ENCODE measurements at regions not wholly inside any gene's neighbourhood (a gene's known extent, or its start where the extent isn't known, plus 50 kb on each side); places are given as distances from the start of the nearest gene placed in this dataset.
"Not testable (repeated sequence)": the region's sequence is repeated elsewhere in the genome, so short reads cannot be mapped to it uniquely, and the experiment has no call there.

DNA sequence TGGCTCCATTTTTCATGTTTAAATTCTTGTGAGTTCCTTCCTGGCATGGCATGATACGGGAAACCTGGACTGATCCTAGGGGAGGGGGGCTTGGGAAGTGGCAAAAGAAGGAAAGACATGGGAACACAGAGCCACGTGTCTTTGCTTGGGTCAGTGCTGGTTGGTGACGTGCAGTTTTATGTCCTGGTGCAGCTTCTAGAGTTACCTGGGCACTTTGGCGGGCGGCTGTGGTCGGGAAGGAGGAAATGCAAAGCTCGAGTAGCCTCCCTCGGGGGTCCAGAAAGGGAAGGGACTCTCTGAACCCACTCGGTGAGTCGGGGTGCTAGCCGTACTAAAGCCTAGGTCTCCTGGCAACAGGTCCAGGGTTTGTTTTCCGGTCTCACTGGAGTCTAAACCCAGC, 94.6 kb downstream of the APOB start:
- Histone ChIP-seq H3K9me3 (no peaks in the 10 kb centered on the region), H3K4me1 (no peaks in the 10 kb centered on the region), H3K4me3 (no peak overlapping the region), H3K27ac (no peak overlapping the region), H3K36me3 (no peaks in the 10 kb centered on the region), H3K27me3 (no peaks in the 10 kb centered on the region)
- ATAC-seq, result no peak
- no peak for TF ChIP-seq POLR2A (IDR thresholded peaks at IDR 0.05)
- 53 to 72% methylated on average over 3 to 7 of the region's 12 CpGs for WGBS, 2 donors (ENCODE audit: low coverage in 1 of 2)

GRCh38 chr2:20946468-20946867, 97.4 kb downstream of the APOB start:
- no peaks in the 10 kb centered on the region for H3K9me3 ChIP-seq
- 76 to 100% methylated on average over 2 to 3 of the region's 3 CpGs for WGBS, 2 donors (ENCODE audit: low coverage in 1 of 2)
- no peaks in the 10 kb centered on the region for H3K36me3 ChIP-seq
- no peaks in the 10 kb centered on the region for H3K4me1 ChIP-seq
- H3K4me3 ChIP-seq, result no peak overlapping the region
- TF ChIP-seq, protein P1, sequence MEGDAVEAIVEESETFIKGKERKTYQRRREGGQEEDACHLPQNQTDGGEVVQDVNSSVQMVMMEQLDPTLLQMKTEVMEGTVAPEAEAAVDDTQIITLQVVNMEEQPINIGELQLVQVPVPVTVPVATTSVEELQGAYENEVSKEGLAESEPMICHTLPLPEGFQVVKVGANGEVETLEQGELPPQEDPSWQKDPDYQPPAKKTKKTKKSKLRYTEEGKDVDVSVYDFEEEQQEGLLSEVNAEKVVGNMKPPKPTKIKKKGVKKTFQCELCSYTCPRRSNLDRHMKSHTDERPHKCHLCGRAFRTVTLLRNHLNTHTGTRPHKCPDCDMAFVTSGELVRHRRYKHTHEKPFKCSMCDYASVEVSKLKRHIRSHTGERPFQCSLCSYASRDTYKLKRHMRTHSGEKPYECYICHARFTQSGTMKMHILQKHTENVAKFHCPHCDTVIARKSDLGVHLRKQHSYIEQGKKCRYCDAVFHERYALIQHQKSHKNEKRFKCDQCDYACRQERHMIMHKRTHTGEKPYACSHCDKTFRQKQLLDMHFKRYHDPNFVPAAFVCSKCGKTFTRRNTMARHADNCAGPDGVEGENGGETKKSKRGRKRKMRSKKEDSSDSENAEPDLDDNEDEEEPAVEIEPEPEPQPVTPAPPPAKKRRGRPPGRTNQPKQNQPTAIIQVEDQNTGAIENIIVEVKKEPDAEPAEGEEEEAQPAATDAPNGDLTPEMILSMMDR (IDR thresholded peaks at IDR 0.05), result no peak
- TF ChIP-seq POLR2AphosphoS5 (IDR thresholded peaks at IDR 0.05) (no peak), EP300 (IDR thresholded peaks at IDR 0.05) (no peak), POLR2A (IDR thresholded peaks at IDR 0.05) (no peak)
- H3K27ac ChIP-seq, result no peak overlapping the region
- H3K27me3 ChIP-seq, result no peaks in the 10 kb centered on the region
- no peak for ATAC-seq

- H3K27ac ChIP-seq, H3K4me3 ChIP-seq, H3K4me1 ChIP-seq, H3K9me3 ChIP-seq, H3K27me3 ChIP-seq, H3K36me3 ChIP-seq, ATAC-seq: not testable (repeated sequence)
- 72 to 95% methylated on average over 4 of the region's 6 CpGs for WGBS, 2 donors (ENCODE audit: low coverage in 1 of 2)
Observed at GRCh38 chr2:20943721-20944120, 100.2 kb downstream of the APOB start.

- no peaks in the 10 kb centered on the region for H3K36me3 ChIP-seq
- WGBS, 2 donors (ENCODE audit: low coverage in 1 of 2), result 41 to 57% methylated on average over 1 to 2 of the region's 5 CpGs
- ATAC-seq, result no peak
Observed at GRCh38 chr2:20942646-20943125, 101.2 kb downstream of the APOB start.

DNA sequence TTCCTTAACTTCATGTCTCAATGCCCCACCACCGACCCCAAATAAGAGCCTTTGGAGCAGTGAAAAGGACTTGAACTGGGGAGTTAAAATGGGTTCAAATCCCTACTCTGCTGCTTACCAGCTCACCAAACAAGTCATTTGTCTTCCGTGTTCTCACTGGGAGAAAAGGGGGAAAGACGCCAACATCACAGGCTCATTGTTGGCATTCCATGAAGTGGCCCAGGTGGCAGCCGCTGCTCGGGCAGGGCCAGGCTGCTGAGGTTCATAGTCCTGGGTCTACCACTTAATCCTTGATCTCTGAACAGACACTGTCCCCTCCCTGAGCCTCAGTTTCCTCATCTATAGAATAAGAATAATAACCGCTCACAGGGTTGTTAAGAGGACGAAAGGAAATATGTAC, 103.0 kb downstream of the APOB start:
- Histone ChIP-seq H3K36me3 (no peaks in the 10 kb centered on the region), H3K27me3 (no peaks in the 10 kb centered on the region), H3K9me3 (no peaks in the 10 kb centered on the region), H3K27ac (no peak overlapping the region), H3K4me1 (no peaks in the 10 kb centered on the region), H3K4me3 (no peak overlapping the region)
- WGBS, 2 donors (ENCODE audit: low coverage in 1 of 2), result 70 to 90% methylated on average over 2 to 3 of the region's 7 CpGs
- TF ChIP-seq POLR2A (IDR thresholded peaks at IDR 0.05) (no peak), POLR2AphosphoS5 (IDR thresholded peaks at IDR 0.05) (no peak)
- TF ChIP-seq, protein P1 (IDR thresholded peaks at IDR 0.05), result no peak
- ATAC-seq, result no peak

More at GRCh38 chr2:20942646-20943125, 101.2 kb downstream of the APOB start:
- no peak overlapping the region for H3K27ac ChIP-seq
- H3K4me3 ChIP-seq, result no peak overlapping the region
- no peak for TF ChIP-seq POLR2A (IDR thresholded peaks at IDR 0.05)
- no peak for TF ChIP-seq EP300 (IDR thresholded peaks at IDR 0.05)
- TF ChIP-seq, protein P1 (IDR thresholded peaks at IDR 0.05), result no peak
- no peak for TF ChIP-seq POLR2AphosphoS5 (IDR thresholded peaks at IDR 0.05)
- H3K27me3 ChIP-seq, result no peaks in the 10 kb centered on the region
- no peaks in the 10 kb centered on the region for H3K4me1 ChIP-seq
- no peaks in the 10 kb centered on the region for H3K9me3 ChIP-seq

DNA sequence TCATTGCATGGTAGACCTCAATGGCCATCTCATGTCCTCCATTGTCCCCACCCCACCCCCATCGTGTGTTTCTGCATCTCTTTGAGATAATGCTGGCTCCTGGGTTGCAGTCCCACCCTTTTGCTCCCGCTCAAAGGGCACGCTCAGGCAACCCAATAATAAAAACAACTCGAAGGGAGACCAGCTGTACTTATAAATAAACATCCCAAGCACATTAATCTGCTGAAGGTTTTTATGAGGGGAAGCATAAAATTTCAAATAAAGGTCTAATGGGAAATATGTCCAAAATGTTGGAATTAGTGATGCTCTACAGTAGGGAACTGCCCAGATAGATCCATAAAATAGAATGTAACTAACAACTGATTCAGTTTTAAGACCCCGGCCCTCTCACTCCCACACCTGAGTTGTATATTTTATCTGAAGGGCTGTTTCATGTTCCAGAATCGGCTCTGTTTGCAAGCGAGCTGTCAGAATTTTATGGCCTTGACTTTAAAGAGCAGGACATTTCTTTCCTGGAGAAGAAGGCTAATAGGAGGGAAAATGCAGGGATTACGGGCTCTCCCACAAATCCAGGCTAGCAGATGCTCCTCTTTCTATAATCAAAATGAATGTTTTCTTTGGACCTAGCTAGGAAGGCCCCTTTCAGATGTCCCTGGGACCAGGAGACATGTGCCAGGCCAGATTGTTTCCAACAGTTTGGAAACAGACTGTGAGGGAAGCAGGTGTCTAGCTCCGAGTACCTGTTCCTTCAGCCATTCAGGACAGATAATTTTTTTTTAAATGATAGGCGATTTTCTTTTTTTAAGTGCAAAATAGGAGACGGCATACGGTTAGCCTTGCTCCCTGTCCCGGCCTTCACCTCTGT, 103.7 kb downstream of the APOB start:
- no peak overlapping the region for H3K27ac ChIP-seq

More for the DNA sequence above, 103.7 kb downstream of the APOB start:
- Histone ChIP-seq H3K4me1 (no peaks in the 10 kb centered on the region), H3K9me3 (no peaks in the 10 kb centered on the region), H3K27me3 (no peaks in the 10 kb centered on the region), H3K36me3 (no peaks in the 10 kb centered on the region), H3K4me3 (no peak overlapping the region)
- WGBS, 2 donors (ENCODE audit: low coverage in 1 of 2), result 52 to 65% methylated on average over 10 to 13 of the region's 13 CpGs
- TF ChIP-seq EP300 (IDR thresholded peaks at IDR 0.05) (no peak), POLR2AphosphoS5 (IDR thresholded peaks at IDR 0.05) (no peak), POLR2A (IDR thresholded peaks at IDR 0.05) (no peak)
- no peak for ATAC-seq

Data from gastroesophageal sphincter (tissue), 4 donors.